MV-4-11 (cell line): ENCODE measurements at regions not wholly inside any gene's neighbourhood (a gene's known extent, or its start where the extent isn't known, plus 50 kb on each side); places are given as distances from the start of the nearest gene placed in this dataset.
A peak's percentile ranks its signal among the peaks of the same experiment; 100 is the strongest.
"Not testable (repeated sequence)": the region's sequence is repeated elsewhere in the genome, so short reads cannot be mapped to it uniquely, and the experiment has no call there.

Experiments used
- DNase-seq: peaks from one replicate; lab custom pipeline; 2025; lab: John Stamatoyannopoulos, UW

GRCh38 chr14:57061009-57061711 lies 207.5 kb downstream of the EXOC5 start:
- DNase-seq: no peak

GRCh38 chr14:57060276-57060955 lies 208.3 kb downstream of the EXOC5 start:
- no peak for DNase-seq

- no peak for DNase-seq
These were observed 210.4 kb downstream of the EXOC5 start for GRCh38 chr14:57058319-57058718.

- DNase-seq: no peak
These were observed 210.9 kb downstream of the EXOC5 start for GRCh38 chr14:57057803-57058202.

GRCh38 chr14:57056522-57056921 lies 212.2 kb downstream of the EXOC5 start:
- not testable (repeated sequence) for DNase-seq

GRCh38 chr14:57052705-57053302 lies 215.9 kb downstream of the EXOC5 start:
- no peak for DNase-seq

- no peak for DNase-seq
These were observed 217.1 kb downstream of the EXOC5 start for GRCh38 chr14:57051633-57052032.

GRCh38 chr14:57049848-57050247 lies 218.9 kb downstream of the EXOC5 start:
- no peak for DNase-seq

- no peak for DNase-seq
These were observed 222.5 kb downstream of the EXOC5 start for GRCh38 chr14:57046175-57046574.

- DNase-seq: not testable (repeated sequence)
These were observed 224.4 kb downstream of the EXOC5 start for GRCh38 chr14:57044101-57044973.

GRCh38 chr14:57038689-57039088 lies 228.4 kb upstream of the OTX2 start:
- peak; percentile 35 for DNase-seq

GRCh38 chr14:57031474-57031873 lies 221.2 kb upstream of the OTX2 start:
- no peak for DNase-seq

GRCh38 chr14:57029620-57030253 lies 219.5 kb upstream of the OTX2 start:
- DNase-seq: no peak

- DNase-seq: no peak
These were observed 215.2 kb upstream of the OTX2 start for GRCh38 chr14:57025456-57025855.

GRCh38 chr14:57022608-57023007 lies 212.3 kb upstream of the OTX2 start:
- DNase-seq: no peak

- no peak for DNase-seq
These were observed 207.8 kb upstream of the OTX2 start for GRCh38 chr14:57018065-57018464.

GRCh38 chr14:57013987-57014386 lies 203.7 kb upstream of the OTX2 start:
- no peak for DNase-seq

- DNase-seq: no peak
These were observed 199.6 kb upstream of the OTX2 start for GRCh38 chr14:57009585-57010515.

GRCh38 chr14:57008534-57008933 lies 198.3 kb upstream of the OTX2 start:
- no peak for DNase-seq

- no peak for DNase-seq
These were observed 188.4 kb upstream of the OTX2 start for GRCh38 chr14:56998728-56999127.
